GM19324 (cell line): ENCODE measurements at regions not wholly inside any gene's neighbourhood (a gene's known extent, or its start where the extent isn't known, plus 50 kb on each side); places are given as distances from the start of the nearest gene placed in this dataset.

Experiments used
- ATAC-seq: cut with Tn5 transposase; IDR thresholded peaks from one replicate; pipeline ENCODE4 v1.9.1; 2021; ENCODE audit warnings: mild to moderate bottlenecking, moderate library complexity; ENCODE audit not compliant: unreplicated experiment, low FRiP score

GRCh38 chr12:24427776-24428175 is 478.3 kb upstream of the SOX5 start:
- no peak for ATAC-seq

- ATAC-seq = no peak
These were observed 476.1 kb upstream of the SOX5 start for GRCh38 chr12:24425601-24425970.

GRCh38 chr12:24424889-24425600 is 475.6 kb upstream of the SOX5 start:
- ATAC-seq = no peak

GRCh38 chr12:24424376-24424775 is 474.9 kb upstream of the SOX5 start:
- ATAC-seq = no peak

- ATAC-seq = no peak
These were observed 474.1 kb upstream of the SOX5 start for GRCh38 chr12:24423611-24424010.

GRCh38 chr12:24421759-24422158 is 472.3 kb upstream of the SOX5 start:
- no peak for ATAC-seq

GRCh38 chr12:24418157-24418556 is 468.7 kb upstream of the SOX5 start:
- no peak for ATAC-seq

GRCh38 chr12:24416423-24417109 is 467.1 kb upstream of the SOX5 start:
- ATAC-seq = no peak

- no peak for ATAC-seq
These were observed 466.5 kb upstream of the SOX5 start for GRCh38 chr12:24415934-24416333.

GRCh38 chr12:24414480-24414879 is 465.0 kb upstream of the SOX5 start:
- no peak for ATAC-seq

- ATAC-seq = no peak
These were observed 462.5 kb upstream of the SOX5 start for GRCh38 chr12:24411948-24412347.

GRCh38 chr12:24409868-24410267 is 460.4 kb upstream of the SOX5 start:
- no peak for ATAC-seq

- no peak for ATAC-seq
These were observed 458.8 kb upstream of the SOX5 start for GRCh38 chr12:24408305-24408704.

- ATAC-seq = no peak
These were observed 458.4 kb upstream of the SOX5 start for GRCh38 chr12:24407884-24408283.

- no peak for ATAC-seq
These were observed 454.8 kb upstream of the SOX5 start for GRCh38 chr12:24404086-24404815.

- ATAC-seq = no peak
These were observed 451.1 kb upstream of the SOX5 start for GRCh38 chr12:24400533-24400932.

- ATAC-seq = peak; percentile 59
These were observed 449.1 kb upstream of the SOX5 start for GRCh38 chr12:24398605-24399004.

GRCh38 chr12:24396224-24396623 is 446.8 kb upstream of the SOX5 start:
- ATAC-seq = no peak

- ATAC-seq = no peak
These were observed 444.8 kb upstream of the SOX5 start for GRCh38 chr12:24394246-24394645.

GRCh38 chr12:24393071-24393470 is 443.6 kb upstream of the SOX5 start:
- ATAC-seq = no peak

- no peak for ATAC-seq
These were observed 439.9 kb upstream of the SOX5 start for GRCh38 chr12:24389394-24389793.

- ATAC-seq = no peak
These were observed 437.9 kb upstream of the SOX5 start for GRCh38 chr12:24387381-24387780.
